Endothelial cell of umbilical vein (primary cell): ENCODE measurements at regions not wholly inside any gene's neighbourhood (a gene's known extent, or its start where the extent isn't known, plus 50 kb on each side); places are given as distances from the start of the nearest gene placed in this dataset.

ENCODE experiments used
- BruUV-seq: library from RNA; stranded (reverse); fragments of 400-500 nt; replicated peaks from 2 replicates; lab custom pipeline; 2021; lab: Mats Ljungman, UMichigan
- CTCF ChIA-PET: fragments of 300-600, 350-600 bp; sonication (Branson Sonifier 250); formaldehyde crosslinking; loops from one replicate; lab custom pipeline; 2021; ENCODE audit warnings: antibody characterized with exemption, inconsistent platforms; lab: Charles Lee
- POLR2A ChIA-PET: fragments of 300-600, 350-600 bp; sonication (Branson Sonifier 250); formaldehyde crosslinking; loops from one replicate; lab custom pipeline; 2021; ENCODE audit warnings: antibody characterized with exemption, inconsistent platforms; lab: Charles Lee
- DNase-seq: peaks from one replicate; pipeline ENCODE4 v3.0.0-alpha.2; 2011; ENCODE audit warnings: low read depth, low spot score
- FAIRE-seq: peaks from 2 replicates; lab custom pipeline; 2011; peaks lifted over from hg19 to GRCh38; lab: Jason Lieb, UNC
- H2AFZ ChIP-seq: 2 replicates; pipeline ENCODE4 v1.6.0; 2012; ENCODE audit warnings: low read depth, low read length, control low read depth, inconsistent platforms
- H3K27ac ChIP-seq: 2 replicates; pipeline ENCODE4 v1.5.1; 2011; ENCODE audit warnings: low read depth, mild to moderate bottlenecking, control low read depth, low read length, moderate library complexity; ENCODE audit not compliant: insufficient read depth
- H3K27me3 ChIP-seq, 2 experiments: 2 replicates each; pipeline versions ENCODE4 v1.6.0 to v1.6.1; 2011; ENCODE audit warnings: low read length in 2 of 2, mixed read lengths in 1 of 2; ENCODE audit not compliant: control insufficient read depth in 2 of 2, insufficient read depth in 2 of 2
- H3K36me3 ChIP-seq, 2 experiments: 2 replicates in 1 of 2; 3 replicates in 1 of 2; pipeline ENCODE4 v1.5.1; 2011; ENCODE audit warnings: low read length in 2 of 2, mild to moderate bottlenecking in 1 of 2, moderate library complexity in 1 of 2; ENCODE audit not compliant: control insufficient read depth in 2 of 2, insufficient read depth in 2 of 2; ENCODE audit errors: extremely low read depth in 1 of 2
- H3K4me1 ChIP-seq: 3 replicates; pipeline ENCODE4 v1.5.1; 2011; ENCODE audit warnings: mild to moderate bottlenecking, low read length; ENCODE audit not compliant: control insufficient read depth, insufficient read depth; ENCODE audit errors: extremely low read depth
- H3K4me2 ChIP-seq: 2 replicates; pipeline ENCODE4 v1.6.1; 2011; ENCODE audit warnings: low read length, control low read depth, mixed read lengths; ENCODE audit not compliant: insufficient read depth
- H3K4me3 ChIP-seq, 3 experiments: fragments of 200-600 bp in 1 of 3; sonication (generic), shearing (Covaris generic) in 1 of 3; replicated peaks in 1 of 3; 2 replicates each; pipeline ENCODE4 v1.5.1; 2011 to 2016; ENCODE audit warnings: control low read depth in 3 of 3, low read length in 3 of 3, mild to moderate bottlenecking in 2 of 3, inconsistent platforms in 1 of 3, low read depth in 1 of 3, moderate library complexity in 1 of 3; ENCODE audit not compliant: insufficient read depth in 1 of 3
- H3K79me2 ChIP-seq: 2 replicates; pipeline ENCODE4 v1.6.0; 2012; ENCODE audit warnings: low read length, inconsistent platforms; ENCODE audit not compliant: control insufficient read depth, insufficient read depth
- H3K9ac ChIP-seq: replicated peaks from 2 replicates; pipeline ENCODE3; 2011; ENCODE audit warnings: low read length, control low read depth; ENCODE audit not compliant: insufficient read depth; ENCODE audit errors: extremely low read depth
- H3K9me1 ChIP-seq: replicated peaks from 3 replicates; pipeline ENCODE4 v1.6.0; 2011; ENCODE audit warnings: mild to moderate bottlenecking, low read length; ENCODE audit not compliant: control insufficient read depth, insufficient read depth; ENCODE audit errors: extremely low read depth
- H3K9me3 ChIP-seq: replicated peaks from 2 replicates; pipeline ENCODE4 v1.5.1; 2012; ENCODE audit warnings: low read length, inconsistent platforms; ENCODE audit not compliant: control insufficient read depth, insufficient read depth
- H4K20me1 ChIP-seq: replicated peaks from 2 replicates; pipeline ENCODE3; 2011; ENCODE audit warnings: mild to moderate bottlenecking, low read length; ENCODE audit not compliant: control insufficient read depth, insufficient read depth; ENCODE audit errors: extremely low read depth
- CTCF ChIP-seq, 2 donors: IDR thresholded peaks; 1 replicate in 1 of 2; 2 replicates in 1 of 2; pipeline ENCODE4 v1.5.1; 2011; ENCODE audit warnings: low read length in 2 of 2, mild to moderate bottlenecking in 2 of 2, moderate library complexity in 2 of 2, control low read depth in 1 of 2, inconsistent platforms in 1 of 2, low read depth in 1 of 2; ENCODE audit not compliant: insufficient read depth in 1 of 2; ENCODE audit errors: extremely low read depth in 1 of 2
- FOS ChIP-seq: IDR thresholded peaks from 2 replicates; pipeline ENCODE4 v1.6.1; 2011; ENCODE audit warnings: mild to moderate bottlenecking, low read length, moderate library complexity, borderline replicate concordance; ENCODE audit not compliant: insufficient read depth
- GATA2 ChIP-seq: IDR thresholded peaks from 2 replicates; pipeline ENCODE4 v1.7.0; 2011; ENCODE audit warnings: low read depth, mild to moderate bottlenecking, moderate library complexity, mixed read lengths, low read length; ENCODE audit not compliant: insufficient read length, insufficient read depth
- JUN ChIP-seq: IDR thresholded peaks from 2 replicates; pipeline ENCODE4 v1.6.1; 2011; ENCODE audit warnings: borderline replicate concordance, low read depth; ENCODE audit not compliant: insufficient read length, insufficient read depth
- POLR2AphosphoS5 ChIP-seq: IDR thresholded peaks from 2 replicates; pipeline ENCODE4 v1.6.1; 2012; ENCODE audit warnings: low read depth, mild to moderate bottlenecking, control low read depth, low read length, moderate library complexity; ENCODE audit not compliant: insufficient read depth
- dilution Hi-C: fragments of 300-500 bp; cut with MboI; formaldehyde crosslinking; loops from one replicate; pipeline ENCODE4 v1.15.0; 2019; ENCODE audit warnings: low sequenced_read_pairs; ENCODE audit not compliant: extremely low pct_ligation_motif_present
- intact Hi-C: fragments of 100-400 bp; cut with micrococcal nuclease; formaldehyde crosslinking; loops from one replicate; pipeline ENCODE4 v1.10.0; 2022

- dilution Hi-C loops (no loop called here), intact Hi-C loops (no loop called here)
- no peak for DNase-seq
- Histone ChIP-seq H3K4me3 (no peak overlapping the region), H3K27me3 (no peaks in the 10 kb centered on the region), H3K4me2 (no peak overlapping the region), H3K9me1 (no peaks in the 10 kb centered on the region), H4K20me1 (no peaks in the 10 kb centered on the region), H3K9ac (no peak overlapping the region), H3K9me3 (peaks cover 3% of the 10 kb centered on the region), H3K36me3 (no peaks in the 10 kb centered on the region), H3K27ac (no peak overlapping the region), H3K79me2 (no peaks in the 10 kb centered on the region), H2AFZ (no peak overlapping the region), H3K4me1 (no peaks in the 10 kb centered on the region)
- POLR2A ChIA-PET, result no interaction called here
- CTCF ChIA-PET, result interaction anchor here (1.8 kb wide), 1 partner anchor 24 kb away, joined by 5 read pairs; no protein-coding TSS in a partner anchor
- FAIRE-seq, result no peak
- no TSS peak for BruUV-seq
- TF ChIP-seq CTCF (IDR thresholded peaks at IDR 0.05; ENCODE audit: extremely low read depth in 1 of 2, insufficient read depth in 1 of 2, low read depth in 1 of 2, low read length in 2 of 2) (no peak), JUN (no peak), FOS (no peak), GATA2 (no peak)
Measured at GRCh38 chr1:233815357-233815756, 89.1 kb upstream of the SLC35F3 start.

GRCh38 chr1:233815865-233816264 is 88.6 kb upstream of the SLC35F3 start:
- FAIRE-seq, result no peak
- Histone ChIP-seq H2AFZ (no peak overlapping the region), H3K36me3 (no peaks in the 10 kb centered on the region), H3K27ac (no peak overlapping the region), H3K79me2 (no peaks in the 10 kb centered on the region), H3K27me3 (no peaks in the 10 kb centered on the region), H3K9ac (no peak overlapping the region), H4K20me1 (no peaks in the 10 kb centered on the region), H3K4me1 (no peaks in the 10 kb centered on the region), H3K4me2 (no peak overlapping the region), H3K4me3 (no peak overlapping the region), H3K9me3 (peaks cover 3% of the 10 kb centered on the region), H3K9me1 (no peaks in the 10 kb centered on the region)
- POLR2A ChIA-PET, result no interaction called here
- intact Hi-C loops, result no loop called here
- dilution Hi-C loops, result no loop called here
- CTCF ChIA-PET, result no interaction called here
- no peak for DNase-seq
- BruUV-seq, result no TSS peak
- TF ChIP-seq CTCF (IDR thresholded peaks at IDR 0.05; ENCODE audit: extremely low read depth in 1 of 2, insufficient read depth in 1 of 2, low read depth in 1 of 2, low read length in 2 of 2) (no peak), POLR2AphosphoS5 (no peak)
